GM12878 (cell line): ENCODE measurements at regions not wholly inside any gene's neighbourhood (a gene's known extent, or its start where the extent isn't known, plus 50 kb on each side); places are given as distances from the start of the nearest gene placed in this dataset.

Experiments
- ATAC-seq: fragments of 200-7000 bp; cut with Tn5 transposase; 3 replicates; pipeline ENCODE4 v1.9.1; 2020; ENCODE audit warnings: mild to moderate bottlenecking, moderate library complexity
- BruUV-seq: library from RNA; stranded (reverse); fragments of 400-500 nt; replicated peaks from 2 replicates; lab custom pipeline; 2021; lab: Mats Ljungman, UMichigan
- CTCF ChIA-PET: fragments of 300-600 bp; sonication (Branson Sonifier 250); formaldehyde crosslinking; extraction: SDS; loops from one replicate; lab custom pipeline; 2021; ENCODE audit warnings: inconsistent platforms; lab: Yijun Ruan, JAX
- POLR2A ChIA-PET: fragments of 350-600 bp; formaldehyde crosslinking; extraction: SDS; loops from one replicate; lab custom pipeline; 2021; ENCODE audit warnings: inconsistent platforms; lab: Charles Lee
- RAD21 ChIA-PET: fragments of 300-600 bp; sonication (Branson Sonifier 250); formaldehyde crosslinking; loops from one replicate; lab custom pipeline; 2023; ENCODE audit warnings: antibody characterized with exemption; ENCODE audit not compliant: unreplicated experiment; lab: Charles Lee
- SMC1A ChIA-PET: fragments of 300-600 bp; sonication (Branson Sonifier 250); formaldehyde crosslinking; loops from one replicate; lab custom pipeline; 2023; ENCODE audit not compliant: unreplicated experiment, uncharacterized antibody; lab: Charles Lee
- DNase-seq: peaks from one replicate; pipeline ENCODE4 v3.0.0-alpha.2; 2011; ENCODE audit warnings: low read depth, low spot score
- FAIRE-seq: peaks from 3 replicates; lab custom pipeline; 2011; peaks lifted over from hg19 to GRCh38; lab: Jason Lieb, UNC
- H2AFZ ChIP-seq: 2 replicates; pipeline ENCODE4 v1.6.0; 2011; ENCODE audit warnings: low read depth, low read length, control low read depth; ENCODE audit not compliant: control insufficient read depth
- H3K27ac ChIP-seq: 2 replicates; pipeline ENCODE4 v1.5.1; 2011; ENCODE audit warnings: control low read depth; ENCODE audit not compliant: control insufficient read depth, insufficient read depth
- H3K27me3 ChIP-seq, 2 experiments: replicated peaks in 1 of 2; 2 replicates each; pipeline versions ENCODE4 v1.6.0 to v1.6.1; 2011; ENCODE audit warnings: low read length in 1 of 2; ENCODE audit not compliant: control insufficient read depth in 2 of 2, insufficient read depth in 2 of 2
- H3K36me3 ChIP-seq, 2 experiments: 2 replicates each; pipeline ENCODE4 v1.5.1; 2011; ENCODE audit warnings: low read length in 1 of 2; ENCODE audit not compliant: control insufficient read depth in 2 of 2, insufficient read depth in 2 of 2
- H3K4me1 ChIP-seq: 2 replicates; pipeline ENCODE4 v1.6.1; 2011; ENCODE audit warnings: mild to moderate bottlenecking, low read length, moderate library complexity, mixed read lengths; ENCODE audit not compliant: control insufficient read depth, insufficient read depth
- H3K4me2 ChIP-seq: 2 replicates; pipeline ENCODE4 v1.6.0; 2011; ENCODE audit warnings: control low read depth; ENCODE audit not compliant: control insufficient read depth, insufficient read depth
- H3K4me3 ChIP-seq: fragments of 200-600 bp; sonication (generic); 2 replicates; pipeline ENCODE4 v1.5.1; 2016
- H3K79me2 ChIP-seq: 2 replicates; pipeline ENCODE4 v1.6.0; 2011; ENCODE audit warnings: low read length; ENCODE audit not compliant: control insufficient read depth, insufficient read depth
- H3K9ac ChIP-seq: 2 replicates; pipeline ENCODE4 v1.8.0; 2011; ENCODE audit warnings: low read length, control low read depth, mixed read lengths; ENCODE audit not compliant: control insufficient read depth, insufficient read depth
- H3K9me3 ChIP-seq: replicated peaks from 3 replicates; pipeline ENCODE4 v1.5.1; 2011; ENCODE audit warnings: mild to moderate bottlenecking, low read length; ENCODE audit not compliant: control insufficient read depth, insufficient read depth
- H4K20me1 ChIP-seq: 2 replicates; pipeline ENCODE4 v1.6.0; 2011; ENCODE audit not compliant: control insufficient read depth, insufficient read depth
- BCL11A ChIP-seq: IDR thresholded peaks from 2 replicates; pipeline ENCODE4 v1.6.1; 2011; ENCODE audit warnings: low read depth, low read length
- CHD1 ChIP-seq: IDR thresholded peaks from 2 replicates; pipeline ENCODE4 v1.6.1; 2012; ENCODE audit warnings: low read depth, low read length, improper control_type of control experiment
- CREB1 ChIP-seq: IDR thresholded peaks from 2 replicates; pipeline ENCODE4 v1.6.1; 2012; ENCODE audit warnings: low read depth, mild to moderate bottlenecking, inconsistent platforms
- E4F1 ChIP-seq: fragments of 450-650 bp; IDR thresholded peaks from 2 replicates; pipeline ENCODE4 v1.6.1; 2018; ENCODE audit warnings: borderline replicate concordance, mild to moderate bottlenecking; ENCODE audit not compliant: partially characterized antibody
- RAD21 ChIP-seq: IDR thresholded peaks from 2 replicates; pipeline ENCODE4 v1.6.1; 2011; ENCODE audit warnings: mild to moderate bottlenecking, low read depth, low read length, moderate library complexity; ENCODE audit not compliant: insufficient read depth
- SREBF2 ChIP-seq: IDR thresholded peaks from 2 replicates; pipeline ENCODE4 v1.6.1; 2012; ENCODE audit warnings: mild to moderate bottlenecking, low read length
- WGBS: methylation state at CpG from one replicate; pipeline ENCODE4 v1.1.6; 2016; ENCODE audit warnings: low lambda C conversion rate; ENCODE audit not compliant: insufficient replicate concordance, insufficient coverage; ENCODE audit errors: missing lambda C conversion rate; 5-methylcytosine and 5-hydroxymethylcytosine counted together
- in situ Hi-C: fragments of 300-500 bp; cut with MboI; formaldehyde crosslinking; loops from 9 replicates; pipeline ENCODE4 v1.14.3; 2018; ENCODE audit warnings: mixed read lengths
- intact Hi-C: fragments of 100-400 bp; cut with micrococcal nuclease; formaldehyde crosslinking; loops from one replicate; pipeline ENCODE4 v1.14.2; 2022; ENCODE audit not compliant: unreplicated experiment
- TF ChIP-seq, protein P1 (sequence below): fragments of 450-650 bp; IDR thresholded peaks from 2 replicates; pipeline ENCODE4 v1.6.1; 2016; ENCODE audit warnings: mild to moderate bottlenecking

DNA sequence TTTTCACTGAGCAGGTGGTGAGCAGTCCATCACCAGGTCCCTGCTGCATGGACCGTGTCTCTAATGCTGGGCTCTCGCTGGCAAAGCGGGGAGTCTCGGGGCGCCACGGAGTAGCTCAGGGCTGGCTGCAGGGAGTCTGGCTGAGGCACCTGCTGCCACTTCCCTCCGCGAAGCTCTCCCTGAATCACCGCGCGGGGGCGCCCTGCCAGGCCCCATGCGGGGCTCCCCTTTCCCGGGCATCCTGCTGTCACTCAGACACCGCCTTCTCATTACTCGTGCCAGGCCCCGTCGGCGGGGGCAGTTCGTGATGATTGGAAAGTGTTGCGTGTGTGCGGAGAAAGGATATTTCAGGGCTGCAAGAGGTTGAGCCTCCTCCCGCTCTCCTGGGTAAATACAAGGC is 335.8 kb downstream of the IRX2 start:
- POLR2A ChIA-PET = no interaction called here
- Histone ChIP-seq H2AFZ (no peak overlapping the region), H3K9me3 (no peaks in the 10 kb centered on the region; the same call in 2 of the 3 replicates), H3K27ac (no peak overlapping the region), H3K4me2 (no peak overlapping the region), H3K9ac (no peak overlapping the region), H3K4me1 (no peaks in the 10 kb centered on the region), H4K20me1 (no peaks in the 10 kb centered on the region), H3K79me2 (no peaks in the 10 kb centered on the region), H3K4me3 (no peak overlapping the region), H3K27me3 (no peaks in the 10 kb centered on the region), H3K36me3 (no peaks in the 10 kb centered on the region)
- CTCF ChIA-PET = no interaction called here
- in situ Hi-C loops (no loop called here), intact Hi-C loops (no loop called here)
- SMC1A ChIA-PET = no interaction called here
- DNase-seq (no peak), FAIRE-seq (no peak), ATAC-seq (no peak)
- no peak for TF ChIP-seq BCL11A
- TF ChIP-seq CREB1 = no peak
- no peak for TF ChIP-seq RAD21
- TF ChIP-seq CHD1 = no peak
- TF ChIP-seq, protein P1, sequence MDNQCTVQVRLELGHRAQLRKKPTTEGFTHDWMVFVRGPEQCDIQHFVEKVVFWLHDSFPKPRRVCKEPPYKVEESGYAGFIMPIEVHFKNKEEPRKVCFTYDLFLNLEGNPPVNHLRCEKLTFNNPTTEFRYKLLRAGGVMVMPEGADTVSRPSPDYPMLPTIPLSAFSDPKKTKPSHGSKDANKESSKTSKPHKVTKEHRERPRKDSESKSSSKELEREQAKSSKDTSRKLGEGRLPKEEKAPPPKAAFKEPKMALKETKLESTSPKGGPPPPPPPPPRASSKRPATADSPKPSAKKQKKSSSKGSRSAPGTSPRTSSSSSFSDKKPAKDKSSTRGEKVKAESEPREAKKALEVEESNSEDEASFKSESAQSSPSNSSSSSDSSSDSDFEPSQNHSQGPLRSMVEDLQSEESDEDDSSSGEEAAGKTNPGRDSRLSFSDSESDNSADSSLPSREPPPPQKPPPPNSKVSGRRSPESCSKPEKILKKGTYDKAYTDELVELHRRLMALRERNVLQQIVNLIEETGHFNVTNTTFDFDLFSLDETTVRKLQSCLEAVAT = no peak
- no peak for TF ChIP-seq SREBF2
- no peak for TF ChIP-seq E4F1
- RAD21 ChIA-PET = no interaction called here
- 54% methylated on average over 16 of the region's 23 CpGs for WGBS
- no TSS peak for BruUV-seq
